ENCODE measurements at regions not wholly inside any gene's neighbourhood (a gene's known extent, or its start where the extent isn't known, plus 50 kb on each side); places are given as distances from the start of the nearest gene placed in this dataset.

GRCh38 chr5:10921160-10921559 lies 160.1 kb upstream of the DAP start:
- TF ChIP-seq, protein P1, sequence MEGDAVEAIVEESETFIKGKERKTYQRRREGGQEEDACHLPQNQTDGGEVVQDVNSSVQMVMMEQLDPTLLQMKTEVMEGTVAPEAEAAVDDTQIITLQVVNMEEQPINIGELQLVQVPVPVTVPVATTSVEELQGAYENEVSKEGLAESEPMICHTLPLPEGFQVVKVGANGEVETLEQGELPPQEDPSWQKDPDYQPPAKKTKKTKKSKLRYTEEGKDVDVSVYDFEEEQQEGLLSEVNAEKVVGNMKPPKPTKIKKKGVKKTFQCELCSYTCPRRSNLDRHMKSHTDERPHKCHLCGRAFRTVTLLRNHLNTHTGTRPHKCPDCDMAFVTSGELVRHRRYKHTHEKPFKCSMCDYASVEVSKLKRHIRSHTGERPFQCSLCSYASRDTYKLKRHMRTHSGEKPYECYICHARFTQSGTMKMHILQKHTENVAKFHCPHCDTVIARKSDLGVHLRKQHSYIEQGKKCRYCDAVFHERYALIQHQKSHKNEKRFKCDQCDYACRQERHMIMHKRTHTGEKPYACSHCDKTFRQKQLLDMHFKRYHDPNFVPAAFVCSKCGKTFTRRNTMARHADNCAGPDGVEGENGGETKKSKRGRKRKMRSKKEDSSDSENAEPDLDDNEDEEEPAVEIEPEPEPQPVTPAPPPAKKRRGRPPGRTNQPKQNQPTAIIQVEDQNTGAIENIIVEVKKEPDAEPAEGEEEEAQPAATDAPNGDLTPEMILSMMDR (IDR thresholded peaks at IDR 0.05) = no peak
- TF ChIP-seq EP300 (IDR thresholded peaks at IDR 0.05; ENCODE audit: borderline replicate concordance in 1 of 2, low read depth in 1 of 2, low read length in 1 of 2) (no peak), SMC3 (IDR thresholded peaks at IDR 0.05; ENCODE audit: low read depth, low read length) (no peak), RAD21 (IDR thresholded peaks at IDR 0.05; ENCODE audit: low read length) (no peak), USF1 (IDR thresholded peaks at IDR 0.05; ENCODE audit: borderline replicate concordance, low read depth) (no peak), FOSL2 (IDR thresholded peaks at IDR 0.05; ENCODE audit: borderline replicate concordance, low read depth) (no peak), RFX5 (IDR thresholded peaks at IDR 0.05; ENCODE audit: low read length) (no peak), NFIC (IDR thresholded peaks at IDR 0.05; ENCODE audit: borderline replicate concordance) (no peak), YY1 (IDR thresholded peaks at IDR 0.05; ENCODE audit: low read depth) (no peak)
- TF ChIP-seq, protein P2, sequence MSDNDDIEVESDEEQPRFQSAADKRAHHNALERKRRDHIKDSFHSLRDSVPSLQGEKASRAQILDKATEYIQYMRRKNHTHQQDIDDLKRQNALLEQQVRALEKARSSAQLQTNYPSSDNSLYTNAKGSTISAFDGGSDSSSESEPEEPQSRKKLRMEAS (IDR thresholded peaks at IDR 0.05; ENCODE audit: low read depth) = no peak

Data from SK-N-SH (cell line).